ENCODE measurements at regions not wholly inside any gene's neighbourhood (a gene's known extent, or its start where the extent isn't known, plus 50 kb on each side); places are given as distances from the start of the nearest gene placed in this dataset.

DNA sequence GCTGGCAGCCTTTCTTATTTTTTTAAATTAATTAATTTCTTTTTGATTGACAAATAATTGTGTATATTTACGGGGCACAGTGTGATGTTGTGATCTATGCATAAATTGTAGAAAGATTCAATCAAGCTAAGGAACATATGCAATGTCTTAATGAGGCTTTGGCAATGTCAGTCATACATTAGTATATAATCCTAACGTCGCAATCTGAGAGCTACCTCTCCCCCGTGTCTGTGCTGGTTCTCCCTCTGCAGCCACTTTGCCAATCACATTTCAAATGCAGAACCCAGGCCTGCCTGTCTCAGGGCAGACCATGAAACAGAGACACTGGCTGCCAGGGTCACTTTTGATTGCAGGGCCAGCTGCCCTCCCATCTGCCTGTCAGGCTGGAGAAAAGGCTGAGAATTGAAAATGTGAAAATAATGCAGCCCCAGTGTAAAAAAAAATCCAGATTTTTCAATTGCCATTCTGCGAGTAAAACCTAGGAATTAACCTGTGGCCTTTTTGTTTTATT lies 56.3 kb downstream of the SLC24A2 start:
- H3K27me3 ChIP-seq (ENCODE audit: control insufficient read depth, insufficient read depth): no peaks in the 10 kb centered on the region
- no peak overlapping the region for H3K27ac ChIP-seq (ENCODE audit: low read length)
- H3K4me1 ChIP-seq (ENCODE audit: control insufficient read depth, insufficient read depth, low read length): no peaks in the 10 kb centered on the region
- H3K4me3 ChIP-seq (ENCODE audit: low read length): no peak overlapping the region
- ATAC-seq (no peak), DNase-seq (no peak)
- 65% methylated on average over 5 of the region's 5 CpGs for WGBS
- intact Hi-C loops (cut with DNase I): no loop called here
- H3K9me3 ChIP-seq (ENCODE audit: control insufficient read depth, low read length): no peaks in the 10 kb centered on the region

GRCh38 chr9:19728101-19728500 lies 60.7 kb downstream of the SLC24A2 start:
- no peaks in the 10 kb centered on the region for H3K9me3 ChIP-seq (ENCODE audit: control insufficient read depth, low read length)
- H3K27ac ChIP-seq (ENCODE audit: low read length): no peak overlapping the region
- intact Hi-C loops (cut with DNase I): no loop called here
- H3K4me3 ChIP-seq (ENCODE audit: low read length): no peak overlapping the region
- DNase-seq (no peak), ATAC-seq (no peak)
- no peaks in the 10 kb centered on the region for H3K4me1 ChIP-seq (ENCODE audit: control insufficient read depth, insufficient read depth, low read length)
- no peaks in the 10 kb centered on the region for H3K27me3 ChIP-seq (ENCODE audit: control insufficient read depth, insufficient read depth)
- WGBS: 72% methylated on average over 5 of the region's 5 CpGs

GRCh38 chr9:19725970-19726369 lies 62.9 kb downstream of the SLC24A2 start:
- intact Hi-C loops (cut with DNase I): no loop called here
- Histone ChIP-seq H3K27me3 (ENCODE audit: control insufficient read depth, insufficient read depth) (no peaks in the 10 kb centered on the region), H3K27ac (ENCODE audit: low read length) (no peak overlapping the region), H3K4me3 (ENCODE audit: low read length) (no peak overlapping the region), H3K9me3 (ENCODE audit: control insufficient read depth, low read length) (no peaks in the 10 kb centered on the region), H3K4me1 (ENCODE audit: control insufficient read depth, insufficient read depth, low read length) (no peaks in the 10 kb centered on the region)
- WGBS: 86% methylated on average over 5 of the region's 5 CpGs
- ATAC-seq: no peak
- no peak for DNase-seq

GRCh38 chr9:19720377-19720776 lies 68.5 kb downstream of the SLC24A2 start:
- ATAC-seq: no peak
- no peak for DNase-seq
- H3K27me3 ChIP-seq (ENCODE audit: control insufficient read depth, insufficient read depth): no peaks in the 10 kb centered on the region
- intact Hi-C loops (cut with DNase I): no loop called here
- H3K9me3 ChIP-seq (ENCODE audit: control insufficient read depth, low read length): no peaks in the 10 kb centered on the region
- no peaks in the 10 kb centered on the region for H3K4me1 ChIP-seq (ENCODE audit: control insufficient read depth, insufficient read depth, low read length)
- H3K27ac ChIP-seq (ENCODE audit: low read length): no peak overlapping the region
- WGBS: 17% methylated on average over 3 of the region's 3 CpGs
- no peak overlapping the region for H3K4me3 ChIP-seq (ENCODE audit: low read length)

DNA sequence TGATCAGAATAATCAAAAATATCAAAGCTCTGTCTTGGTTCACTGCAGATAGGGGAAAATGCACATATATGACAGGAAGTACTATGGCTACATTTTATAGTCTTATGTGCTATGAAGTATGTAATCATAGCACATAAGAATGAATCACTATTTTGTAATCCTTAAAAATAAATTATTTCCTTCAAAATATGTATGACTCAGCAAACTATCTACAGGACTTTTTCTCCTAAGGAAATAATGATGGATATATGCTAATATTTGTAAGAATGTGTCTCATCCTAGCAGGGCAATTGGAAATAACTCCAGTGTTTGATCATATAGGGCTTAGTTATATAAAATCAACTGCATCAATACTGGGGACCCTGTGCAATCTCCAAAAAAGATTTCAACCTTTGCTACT lies 85.1 kb downstream of the SLC24A2 start:
- H3K4me1 ChIP-seq (ENCODE audit: control insufficient read depth, insufficient read depth, low read length): no peaks in the 10 kb centered on the region
- H3K27me3 ChIP-seq (ENCODE audit: control insufficient read depth, insufficient read depth): no peaks in the 10 kb centered on the region
- H3K9me3 ChIP-seq (ENCODE audit: control insufficient read depth, low read length): no peaks in the 10 kb centered on the region
- no peak for DNase-seq
- ATAC-seq: no peak
- H3K4me3 ChIP-seq (ENCODE audit: low read length): no peak overlapping the region
- no peak overlapping the region for H3K27ac ChIP-seq (ENCODE audit: low read length)
- intact Hi-C loops (cut with DNase I): no loop called here

GRCh38 chr9:19701991-19702390 lies 86.8 kb downstream of the SLC24A2 start:
- no peaks in the 10 kb centered on the region for H3K4me1 ChIP-seq (ENCODE audit: control insufficient read depth, insufficient read depth, low read length)
- H3K27ac ChIP-seq (ENCODE audit: low read length): no peak overlapping the region
- no peaks in the 10 kb centered on the region for H3K9me3 ChIP-seq (ENCODE audit: control insufficient read depth, low read length)
- no peak overlapping the region for H3K4me3 ChIP-seq (ENCODE audit: low read length)
- DNase-seq (no peak), ATAC-seq (no peak)
- intact Hi-C loops (cut with DNase I): no loop called here
- WGBS: 48% methylated on average over 2 of the region's 2 CpGs
- no peaks in the 10 kb centered on the region for H3K27me3 ChIP-seq (ENCODE audit: control insufficient read depth, insufficient read depth)

DNA sequence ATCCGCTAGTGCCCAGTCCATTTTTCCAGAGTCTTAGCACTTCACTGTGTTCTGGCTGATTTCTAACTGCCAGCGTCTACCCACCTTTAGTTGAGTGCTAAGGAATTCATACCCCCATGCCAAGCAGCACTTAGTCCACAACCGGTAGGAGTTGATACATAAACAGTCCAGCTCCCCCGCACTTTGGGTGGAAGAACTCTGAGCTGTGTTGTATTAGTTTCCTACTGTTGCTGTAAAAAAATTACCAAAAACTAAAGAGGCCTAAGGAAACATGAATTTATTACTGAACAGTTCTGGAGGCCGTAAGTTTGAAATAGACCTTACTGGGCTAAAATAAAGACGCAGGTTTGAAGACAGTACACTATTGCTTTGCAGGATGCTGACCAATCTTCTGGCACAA lies 87.6 kb downstream of the SLC24A2 start:
- WGBS: 86% methylated on average over 6 of the region's 6 CpGs
- intact Hi-C loops (cut with DNase I): no loop called here

GRCh38 chr9:19700699-19701098 lies 88.1 kb downstream of the SLC24A2 start:
- ATAC-seq (no peak), DNase-seq (no peak)
- no peak overlapping the region for H3K4me3 ChIP-seq (ENCODE audit: low read length)
- H3K9me3 ChIP-seq (ENCODE audit: control insufficient read depth, low read length): no peaks in the 10 kb centered on the region
- H3K4me1 ChIP-seq (ENCODE audit: control insufficient read depth, insufficient read depth, low read length): no peaks in the 10 kb centered on the region
- WGBS: 64% methylated on average over 3 of the region's 3 CpGs
- H3K27ac ChIP-seq (ENCODE audit: low read length): no peak overlapping the region
- intact Hi-C loops (cut with DNase I): no loop called here
- no peaks in the 10 kb centered on the region for H3K27me3 ChIP-seq (ENCODE audit: control insufficient read depth, insufficient read depth)

More for the DNA sequence above, 87.6 kb downstream of the SLC24A2 start:
- no peak overlapping the region for H3K4me3 ChIP-seq (ENCODE audit: low read length)
- DNase-seq: no peak
- ATAC-seq: no peak
- no peaks in the 10 kb centered on the region for H3K9me3 ChIP-seq (ENCODE audit: control insufficient read depth, low read length)
- no peak overlapping the region for H3K27ac ChIP-seq (ENCODE audit: low read length)
- H3K4me1 ChIP-seq (ENCODE audit: control insufficient read depth, insufficient read depth, low read length): no peaks in the 10 kb centered on the region
- H3K27me3 ChIP-seq (ENCODE audit: control insufficient read depth, insufficient read depth): no peaks in the 10 kb centered on the region

GRCh38 chr9:19699756-19700155 lies 89.1 kb downstream of the SLC24A2 start:
- Histone ChIP-seq H3K4me1 (ENCODE audit: control insufficient read depth, insufficient read depth, low read length) (no peaks in the 10 kb centered on the region), H3K9me3 (ENCODE audit: control insufficient read depth, low read length) (no peaks in the 10 kb centered on the region), H3K27ac (ENCODE audit: low read length) (no peak overlapping the region), H3K27me3 (ENCODE audit: control insufficient read depth, insufficient read depth) (no peaks in the 10 kb centered on the region), H3K4me3 (ENCODE audit: low read length) (no peak overlapping the region)
- DNase-seq (no peak), ATAC-seq (no peak)
- WGBS: 37% methylated on average over 3 of the region's 3 CpGs
- intact Hi-C loops (cut with DNase I): no loop called here

DNA sequence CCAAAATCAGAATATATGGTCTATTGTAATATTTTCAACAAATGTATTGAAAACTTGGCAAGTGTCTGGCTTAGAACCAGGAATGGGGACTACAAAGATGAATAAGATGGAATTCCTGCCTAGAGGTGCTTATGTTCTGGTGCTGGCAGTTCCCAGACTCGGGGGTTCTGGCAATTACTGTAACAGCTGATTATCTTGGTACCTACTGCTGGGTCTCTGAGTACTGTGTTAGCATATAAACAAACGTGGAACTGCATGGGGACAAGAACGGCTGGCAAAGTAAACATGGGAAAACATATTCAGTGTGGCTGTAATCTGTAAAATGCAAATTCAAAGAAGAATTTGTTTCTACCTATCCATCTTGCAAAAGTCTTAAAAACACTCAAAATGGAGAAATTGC lies 89.9 kb downstream of the SLC24A2 start:
- ATAC-seq (no peak), DNase-seq (no peak)
- Histone ChIP-seq H3K4me1 (ENCODE audit: control insufficient read depth, insufficient read depth, low read length) (no peaks in the 10 kb centered on the region), H3K27ac (ENCODE audit: low read length) (no peak overlapping the region), H3K9me3 (ENCODE audit: control insufficient read depth, low read length) (no peaks in the 10 kb centered on the region), H3K4me3 (ENCODE audit: low read length) (no peak overlapping the region), H3K27me3 (ENCODE audit: control insufficient read depth, insufficient read depth) (no peaks in the 10 kb centered on the region)
- intact Hi-C loops (cut with DNase I): no loop called here
- 20% methylated on average over 3 of the region's 3 CpGs for WGBS

DNA sequence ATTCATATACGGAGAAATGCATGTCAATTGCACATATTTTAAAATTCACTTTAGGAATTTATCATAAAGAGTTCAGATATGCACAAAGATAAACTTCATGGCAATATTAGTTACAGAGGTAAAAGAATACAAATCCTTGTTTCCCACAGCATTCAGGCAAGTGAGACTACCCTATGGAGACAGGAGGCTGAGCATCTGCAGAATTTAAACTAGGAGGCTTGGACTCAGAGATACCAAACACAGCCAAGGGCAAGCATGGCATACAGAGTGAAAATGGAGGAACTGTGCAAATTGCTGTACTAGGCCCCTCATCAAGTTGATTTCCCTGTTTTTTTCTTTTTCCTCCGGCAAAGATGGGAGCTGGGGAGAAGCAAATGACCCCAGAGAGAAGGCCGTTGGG lies 94.2 kb downstream of the SLC24A2 start:
- no peaks in the 10 kb centered on the region for H3K9me3 ChIP-seq (ENCODE audit: control insufficient read depth, low read length)
- ATAC-seq: no peak
- DNase-seq: no peak
- no peaks in the 10 kb centered on the region for H3K27me3 ChIP-seq (ENCODE audit: control insufficient read depth, insufficient read depth)
- H3K4me1 ChIP-seq (ENCODE audit: control insufficient read depth, insufficient read depth, low read length): no peaks in the 10 kb centered on the region
- H3K27ac ChIP-seq (ENCODE audit: low read length): no peak overlapping the region
- intact Hi-C loops (cut with DNase I): no loop called here
- 83% methylated on average over 3 of the region's 3 CpGs for WGBS
- H3K4me3 ChIP-seq (ENCODE audit: low read length): no peak overlapping the region

DNA sequence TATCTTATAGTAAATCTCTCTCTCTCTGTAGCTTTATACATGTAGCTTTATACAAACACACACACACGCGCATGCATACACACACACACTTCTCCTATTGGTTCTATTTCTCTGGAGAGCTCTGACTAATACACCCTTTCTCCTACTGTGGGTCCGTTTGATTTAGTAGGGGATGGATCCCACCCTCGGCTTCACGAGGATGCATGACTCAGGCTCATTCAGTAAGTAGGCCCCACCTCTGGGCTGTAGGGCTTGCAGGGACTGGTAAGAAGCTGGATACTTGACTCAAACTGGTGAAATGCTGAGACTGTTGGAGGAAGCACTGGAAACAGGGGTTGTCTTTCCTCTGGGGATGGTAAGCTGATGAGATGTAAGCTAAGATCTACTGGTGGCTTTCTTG lies 98.7 kb downstream of the SLC24A2 start:
- intact Hi-C loops (cut with DNase I): no loop called here
- ATAC-seq (no peak), DNase-seq (no peak)
- no peaks in the 10 kb centered on the region for H3K9me3 ChIP-seq (ENCODE audit: control insufficient read depth, low read length)
- H3K27ac ChIP-seq (ENCODE audit: low read length): no peak overlapping the region
- WGBS: 77% methylated on average over 5 of the region's 5 CpGs
- H3K27me3 ChIP-seq (ENCODE audit: control insufficient read depth, insufficient read depth): no peaks in the 10 kb centered on the region
- no peaks in the 10 kb centered on the region for H3K4me1 ChIP-seq (ENCODE audit: control insufficient read depth, insufficient read depth, low read length)
- H3K4me3 ChIP-seq (ENCODE audit: low read length): no peak overlapping the region

Measured in right cardiac atrium (tissue), 5 donors.